ENCODE measurements at regions not wholly inside any gene's neighbourhood (a gene's known extent, or its start where the extent isn't known, plus 50 kb on each side); places are given as distances from the start of the nearest gene placed in this dataset.

DNA sequence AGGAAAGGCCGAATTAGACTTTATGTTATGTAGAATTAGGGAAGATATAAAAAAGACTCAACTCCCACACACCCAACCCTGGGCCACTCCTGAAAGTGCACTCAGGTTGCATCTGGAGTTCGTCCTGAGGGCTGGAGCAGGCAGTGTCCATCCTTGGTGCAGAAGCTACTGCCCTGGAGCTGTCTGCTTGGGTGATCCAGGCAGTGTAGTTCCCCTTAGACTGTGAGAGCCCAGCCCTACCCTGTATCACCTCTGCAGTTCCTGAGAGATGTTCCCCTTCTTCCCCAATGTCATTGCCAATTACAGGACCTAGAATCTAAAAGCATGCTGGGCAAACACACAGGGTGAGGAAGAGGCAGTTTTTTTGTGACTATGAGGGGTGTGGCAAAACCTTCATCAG lies 368.3 kb upstream of the ST8SIA4 start:
- in situ Hi-C loops (cut with HindIII; ENCODE audit: low pct_unique_long_range_greater_than_20kb, low sequenced_read_pairs) (no loop called here), intact Hi-C loops (cut with micrococcal nuclease; ENCODE audit: unreplicated experiment) (no loop called here)
- BruUV-seq (replicated peaks), result no TSS peak
- Histone ChIP-seq H3K27me3 (ENCODE audit: control insufficient read depth, insufficient read depth, low read length) (no peaks in the 10 kb centered on the region), H3K27ac (ENCODE audit: low read length) (no peak overlapping the region), H3K4me3 (ENCODE audit: low read depth in 2 of 2, low read length in 2 of 2) (no peak overlapping the region), H3K4me1 (ENCODE audit: control insufficient read depth, insufficient read depth, low read length) (no peaks in the 10 kb centered on the region), H3K9me3 (ENCODE audit: control insufficient read depth, insufficient read depth, low read depth, low read length) (no peaks in the 10 kb centered on the region), H3K36me3 (ENCODE audit: control insufficient read depth, insufficient read depth, low read length) (no peaks in the 10 kb centered on the region)
- DNase-seq (ENCODE audit: low read depth, low spot score), result no peak
- TF ChIP-seq TCF7L2 (IDR thresholded peaks at IDR 0.05; ENCODE audit: low read depth, low read length) (no peak), SIN3A (IDR thresholded peaks at IDR 0.05; ENCODE audit: borderline replicate concordance, insufficient read depth, low read depth, low read length) (no peak), POLR2AphosphoS5 (IDR thresholded peaks at IDR 0.05; ENCODE audit: low read depth, low read length) (no peak)
- TF ChIP-seq, protein P1, sequence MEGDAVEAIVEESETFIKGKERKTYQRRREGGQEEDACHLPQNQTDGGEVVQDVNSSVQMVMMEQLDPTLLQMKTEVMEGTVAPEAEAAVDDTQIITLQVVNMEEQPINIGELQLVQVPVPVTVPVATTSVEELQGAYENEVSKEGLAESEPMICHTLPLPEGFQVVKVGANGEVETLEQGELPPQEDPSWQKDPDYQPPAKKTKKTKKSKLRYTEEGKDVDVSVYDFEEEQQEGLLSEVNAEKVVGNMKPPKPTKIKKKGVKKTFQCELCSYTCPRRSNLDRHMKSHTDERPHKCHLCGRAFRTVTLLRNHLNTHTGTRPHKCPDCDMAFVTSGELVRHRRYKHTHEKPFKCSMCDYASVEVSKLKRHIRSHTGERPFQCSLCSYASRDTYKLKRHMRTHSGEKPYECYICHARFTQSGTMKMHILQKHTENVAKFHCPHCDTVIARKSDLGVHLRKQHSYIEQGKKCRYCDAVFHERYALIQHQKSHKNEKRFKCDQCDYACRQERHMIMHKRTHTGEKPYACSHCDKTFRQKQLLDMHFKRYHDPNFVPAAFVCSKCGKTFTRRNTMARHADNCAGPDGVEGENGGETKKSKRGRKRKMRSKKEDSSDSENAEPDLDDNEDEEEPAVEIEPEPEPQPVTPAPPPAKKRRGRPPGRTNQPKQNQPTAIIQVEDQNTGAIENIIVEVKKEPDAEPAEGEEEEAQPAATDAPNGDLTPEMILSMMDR (IDR thresholded peaks at IDR 0.05), result no peak
- TF ChIP-seq, protein P2, sequence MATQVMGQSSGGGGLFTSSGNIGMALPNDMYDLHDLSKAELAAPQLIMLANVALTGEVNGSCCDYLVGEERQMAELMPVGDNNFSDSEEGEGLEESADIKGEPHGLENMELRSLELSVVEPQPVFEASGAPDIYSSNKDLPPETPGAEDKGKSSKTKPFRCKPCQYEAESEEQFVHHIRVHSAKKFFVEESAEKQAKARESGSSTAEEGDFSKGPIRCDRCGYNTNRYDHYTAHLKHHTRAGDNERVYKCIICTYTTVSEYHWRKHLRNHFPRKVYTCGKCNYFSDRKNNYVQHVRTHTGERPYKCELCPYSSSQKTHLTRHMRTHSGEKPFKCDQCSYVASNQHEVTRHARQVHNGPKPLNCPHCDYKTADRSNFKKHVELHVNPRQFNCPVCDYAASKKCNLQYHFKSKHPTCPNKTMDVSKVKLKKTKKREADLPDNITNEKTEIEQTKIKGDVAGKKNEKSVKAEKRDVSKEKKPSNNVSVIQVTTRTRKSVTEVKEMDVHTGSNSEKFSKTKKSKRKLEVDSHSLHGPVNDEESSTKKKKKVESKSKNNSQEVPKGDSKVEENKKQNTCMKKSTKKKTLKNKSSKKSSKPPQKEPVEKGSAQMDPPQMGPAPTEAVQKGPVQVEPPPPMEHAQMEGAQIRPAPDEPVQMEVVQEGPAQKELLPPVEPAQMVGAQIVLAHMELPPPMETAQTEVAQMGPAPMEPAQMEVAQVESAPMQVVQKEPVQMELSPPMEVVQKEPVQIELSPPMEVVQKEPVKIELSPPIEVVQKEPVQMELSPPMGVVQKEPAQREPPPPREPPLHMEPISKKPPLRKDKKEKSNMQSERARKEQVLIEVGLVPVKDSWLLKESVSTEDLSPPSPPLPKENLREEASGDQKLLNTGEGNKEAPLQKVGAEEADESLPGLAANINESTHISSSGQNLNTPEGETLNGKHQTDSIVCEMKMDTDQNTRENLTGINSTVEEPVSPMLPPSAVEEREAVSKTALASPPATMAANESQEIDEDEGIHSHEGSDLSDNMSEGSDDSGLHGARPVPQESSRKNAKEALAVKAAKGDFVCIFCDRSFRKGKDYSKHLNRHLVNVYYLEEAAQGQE (IDR thresholded peaks at IDR 0.05; ENCODE audit: insufficient read depth in 1 of 2, low read depth in 2 of 2, low read length in 1 of 2), result no peak
- ATAC-seq, result no peak
- ChIA-PET POLR2A (no interaction called here), CTCF (no interaction called here)

DNA sequence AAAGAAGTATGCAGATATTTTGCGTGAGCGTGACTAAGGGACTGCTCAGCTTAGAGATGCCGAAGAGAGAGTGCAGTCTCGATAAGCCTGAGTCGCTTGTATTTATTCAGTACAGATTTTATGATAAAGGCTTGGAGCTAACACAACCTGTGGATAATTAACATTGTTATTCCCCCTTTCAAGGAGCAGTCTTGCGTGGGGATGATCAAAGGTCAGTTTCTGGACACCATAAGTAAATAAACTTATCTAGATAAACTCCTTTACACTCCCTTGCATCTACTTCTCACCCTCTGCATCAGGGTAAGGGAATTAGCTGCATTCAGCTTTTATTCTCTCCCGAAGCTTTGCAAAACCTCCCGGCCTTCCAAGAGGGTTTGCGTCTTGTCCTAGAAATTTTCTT lies 357.8 kb upstream of the ST8SIA4 start:
- POLR2A ChIA-PET, result interaction anchor here (0.7 kb wide), 1 partner anchor 10 kb away, joined by 5 read pairs; no protein-coding TSS in a partner anchor
- in situ Hi-C loops (cut with HindIII; ENCODE audit: low pct_unique_long_range_greater_than_20kb, low sequenced_read_pairs), result no loop called here
- BruUV-seq (replicated peaks), result no TSS peak
- DNase-seq (ENCODE audit: low read depth, low spot score) (no peak), ATAC-seq (no peak)
- no peaks in the 10 kb centered on the region; the same call in 1 of the 2 replicates for H3K9me3 ChIP-seq (ENCODE audit: control insufficient read depth, insufficient read depth, low read depth, low read length)
- H3K4me3 ChIP-seq (ENCODE audit: low read depth in 2 of 2, low read length in 2 of 2), result no peak overlapping the region
- no peaks in the 10 kb centered on the region for H3K4me1 ChIP-seq (ENCODE audit: control insufficient read depth, insufficient read depth, low read length)
- no peaks in the 10 kb centered on the region for H3K36me3 ChIP-seq (ENCODE audit: control insufficient read depth, insufficient read depth, low read length)
- intact Hi-C loops (cut with micrococcal nuclease; ENCODE audit: unreplicated experiment), result no loop called here
- TF ChIP-seq, protein P2 (IDR thresholded peaks at IDR 0.05; ENCODE audit: insufficient read depth in 1 of 2, low read depth in 2 of 2, low read length in 1 of 2), result no peak
- TF ChIP-seq, protein P1 (IDR thresholded peaks at IDR 0.05), result no peak
- TF ChIP-seq POLR2AphosphoS5 (IDR thresholded peaks at IDR 0.05; ENCODE audit: low read depth, low read length), result no peak
- TF ChIP-seq SIN3A (IDR thresholded peaks at IDR 0.05; ENCODE audit: borderline replicate concordance, insufficient read depth, low read depth, low read length), result no peak
- no peak for TF ChIP-seq TCF7L2 (IDR thresholded peaks at IDR 0.05; ENCODE audit: low read depth, low read length)
- H3K27me3 ChIP-seq (ENCODE audit: control insufficient read depth, insufficient read depth, low read length), result no peaks in the 10 kb centered on the region
- CTCF ChIA-PET, result no interaction called here
- no peak overlapping the region for H3K27ac ChIP-seq (ENCODE audit: low read length)
